ENCODE measurements at regions not wholly inside any gene's neighbourhood (a gene's known extent, or its start where the extent isn't known, plus 50 kb on each side); places are given as distances from the start of the nearest gene placed in this dataset.

- Mint-ChIP-seq H3K9me3 (peaks cover 23% of the 10 kb centered on the region), H3K36me3 (peaks cover 9% of the 10 kb centered on the region), H3K27ac (peak overlapping the region; percentile 53; the same call in 1 of the 2 replicates), H3K27me3 (ENCODE audit: low read depth) (no peaks in the 10 kb centered on the region; the same call in 1 of the 2 replicates), H3K4me1 (peaks cover 26% of the 10 kb centered on the region), H3K4me3 (no peak overlapping the region)
- peak; percentile 87 for ATAC-seq
- ChIA-PET CTCF (no interaction called here), POLR2A (no interaction called here)
- no peak for TF ChIP-seq ZMAT4 (CRISPR knock-in tag; IDR thresholded peaks at IDR 0.05)
- no peak for TF ChIP-seq ZNF317 (CRISPR knock-in tag; IDR thresholded peaks at IDR 0.05; ENCODE audit: borderline replicate concordance, low read depth)
- DNase-seq (ENCODE audit: low spot score) = no peak
Measured at GRCh38 chrX:140274811-140275525, 229.9 kb downstream of the SOX3 start.

GRCh38 chrX:140273921-140274320, 230.9 kb downstream of the SOX3 start:
- Mint-ChIP-seq H3K4me3 (no peak overlapping the region), H3K36me3 (peaks cover 11% of the 10 kb centered on the region), H3K9me3 (peaks cover 27% of the 10 kb centered on the region), H3K27me3 (ENCODE audit: low read depth) (no peaks in the 10 kb centered on the region; the same call in 1 of the 2 replicates), H3K27ac (no peak overlapping the region), H3K4me1 (peaks cover 26% of the 10 kb centered on the region)
- ChIA-PET POLR2A (no interaction called here), CTCF (no interaction called here)
- TF ChIP-seq MLX (CRISPR knock-in tag; IDR thresholded peaks at IDR 0.05) (no peak), SMAD4 (CRISPR knock-in tag; IDR thresholded peaks at IDR 0.05) (no peak), NR2C2 (CRISPR knock-in tag; IDR thresholded peaks at IDR 0.05) (no peak)
- no peak for ATAC-seq
- DNase-seq (ENCODE audit: low spot score) = no peak

- H3K9me3 Mint-ChIP-seq = peaks cover 9% of the 10 kb centered on the region
- H3K27me3 Mint-ChIP-seq (ENCODE audit: low read depth) = no peaks in the 10 kb centered on the region
- peaks cover 30% of the 10 kb centered on the region for H3K4me1 Mint-ChIP-seq
- H3K27ac Mint-ChIP-seq = no peak overlapping the region
- CTCF ChIA-PET = interaction anchor here (1.7 kb wide), 1 partner anchor 257 kb away, joined by 5 read pairs; no protein-coding TSS in a partner anchor
- POLR2A ChIA-PET = no interaction called here
- ATAC-seq = no peak
- TF ChIP-seq ZMAT4 (CRISPR knock-in tag; IDR thresholded peaks at IDR 0.05) (no peak), NR3C1 (CRISPR knock-in tag; conservative IDR thresholded peaks at IDR 0.05; ENCODE audit: low read depth) (no peak), USF1 (CRISPR knock-in tag; IDR thresholded peaks at IDR 0.05) (no peak), ETV6 (CRISPR knock-in tag; IDR thresholded peaks at IDR 0.05) (no peak), PRRX2 (CRISPR knock-in tag; IDR thresholded peaks at IDR 0.05) (no peak), MYBL2 (CRISPR knock-in tag; IDR thresholded peaks at IDR 0.05) (no peak), IRF1 (CRISPR knock-in tag; IDR thresholded peaks at IDR 0.05) (no peak), ZNF219 (CRISPR knock-in tag; IDR thresholded peaks at IDR 0.05; ENCODE audit: borderline replicate concordance) (no peak), ATF1 (CRISPR knock-in tag; IDR thresholded peaks at IDR 0.05) (no peak), ATF3 (CRISPR knock-in tag; conservative IDR thresholded peaks at IDR 0.05) (no peak), NFATC4 (CRISPR knock-in tag; IDR thresholded peaks at IDR 0.05) (no peak), ZNF138 (CRISPR knock-in tag; conservative IDR thresholded peaks at IDR 0.05) (no peak)
- no peak for DNase-seq (ENCODE audit: low spot score)
- peaks cover 6% of the 10 kb centered on the region; the same call in 1 of the 2 replicates for H3K36me3 Mint-ChIP-seq
- H3K4me3 Mint-ChIP-seq = no peak overlapping the region
Measured at GRCh38 chrX:140250391-140250790, 254.5 kb downstream of the SOX3 start.

GRCh38 chrX:140249088-140249487, 255.8 kb downstream of the SOX3 start:
- no peaks in the 10 kb centered on the region for H3K27me3 Mint-ChIP-seq (ENCODE audit: low read depth)
- DNase-seq (ENCODE audit: low spot score) (peak; percentile 11), ATAC-seq (peak; percentile 77)
- no peaks in the 10 kb centered on the region for H3K36me3 Mint-ChIP-seq
- H3K27ac Mint-ChIP-seq = no peak overlapping the region
- no peak overlapping the region for H3K4me3 Mint-ChIP-seq
- peaks cover 30% of the 10 kb centered on the region for H3K4me1 Mint-ChIP-seq
- TF ChIP-seq ATF3 (CRISPR knock-in tag; conservative IDR thresholded peaks at IDR 0.05) (no peak), MLX (CRISPR knock-in tag; IDR thresholded peaks at IDR 0.05) (no peak)
- ChIA-PET POLR2A (no interaction called here), CTCF (interaction anchor here (1.7 kb wide), 1 partner anchor 259 kb away, joined by 5 read pairs; no protein-coding TSS in a partner anchor)
- H3K9me3 Mint-ChIP-seq = no peaks in the 10 kb centered on the region

Data from WTC11 (cell line).